GM19238 (cell line): ENCODE measurements at regions not wholly inside any gene's neighbourhood (a gene's known extent, or its start where the extent isn't known, plus 50 kb on each side); places are given as distances from the start of the nearest gene placed in this dataset.

Experiments
- DNase-seq: peaks from one replicate; pipeline ENCODE4 v3.0.0; 2011; ENCODE audit warnings: low spot score; ENCODE audit not compliant: insufficient read length

GRCh38 chr6:106035655-106036054 is 50.5 kb upstream of the PRDM1 start:
- no peak for DNase-seq

- DNase-seq, result no peak
Observed at GRCh38 chr6:106033806-106034205, 52.3 kb upstream of the PRDM1 start.

GRCh38 chr6:106027758-106028157 is 58.4 kb upstream of the PRDM1 start:
- no peak for DNase-seq

GRCh38 chr6:106026748-106027715 is 59.1 kb upstream of the PRDM1 start:
- no peak for DNase-seq

GRCh38 chr6:106025655-106026054 is 60.5 kb upstream of the PRDM1 start:
- no peak for DNase-seq

- no peak for DNase-seq
Observed at GRCh38 chr6:106022801-106023200, 63.3 kb upstream of the PRDM1 start.

- DNase-seq, result no peak
Observed at GRCh38 chr6:106017454-106017853, 68.7 kb upstream of the PRDM1 start.

GRCh38 chr6:106014955-106015354 is 71.2 kb upstream of the PRDM1 start:
- DNase-seq, result no peak

GRCh38 chr6:106011476-106011875 is 74.7 kb upstream of the PRDM1 start:
- DNase-seq, result no peak

- DNase-seq, result no peak
Observed at GRCh38 chr6:106005954-106006353, 80.2 kb upstream of the PRDM1 start.

GRCh38 chr6:106005013-106005412 is 81.1 kb upstream of the PRDM1 start:
- DNase-seq, result no peak

- DNase-seq, result no peak
Observed at GRCh38 chr6:106003268-106003987, 82.7 kb upstream of the PRDM1 start.

- DNase-seq, result no peak
Observed at GRCh38 chr6:106002005-106002404, 84.1 kb upstream of the PRDM1 start.

GRCh38 chr6:106000935-106001334 is 85.2 kb upstream of the PRDM1 start:
- no peak for DNase-seq

GRCh38 chr6:105997482-105997881 is 88.7 kb upstream of the PRDM1 start:
- no peak for DNase-seq

GRCh38 chr6:105995391-105995865 is 90.7 kb upstream of the PRDM1 start:
- no peak for DNase-seq

- no peak for DNase-seq
Observed at GRCh38 chr6:105994591-105995390, 91.3 kb upstream of the PRDM1 start.

GRCh38 chr6:105994118-105994590 is 92.0 kb upstream of the PRDM1 start:
- no peak for DNase-seq

- no peak for DNase-seq
Observed at GRCh38 chr6:105993341-105994117, 92.6 kb upstream of the PRDM1 start.

GRCh38 chr6:105992315-105992961 is 93.7 kb upstream of the PRDM1 start:
- peak; percentile 91 for DNase-seq
